HUES48 (cell line): ENCODE measurements at regions not wholly inside any gene's neighbourhood (a gene's known extent, or its start where the extent isn't known, plus 50 kb on each side); places are given as distances from the start of the nearest gene placed in this dataset.

ENCODE experiments used
- H3K27ac ChIP-seq: one replicate; pipeline ENCODE4 v1.7.0; 2013; ENCODE audit warnings: low read depth, low read length, inconsistent platforms
- H3K27me3 ChIP-seq: 2 replicates; pipeline ENCODE4 v1.6.1; 2013; ENCODE audit warnings: mild to moderate bottlenecking, low read length; ENCODE audit not compliant: control insufficient read depth, insufficient read depth
- H3K36me3 ChIP-seq: 2 replicates; pipeline ENCODE4 v1.6.1; 2013; ENCODE audit warnings: low read length; ENCODE audit not compliant: control insufficient read depth, insufficient read depth
- H3K4me1 ChIP-seq: 2 replicates; pipeline ENCODE4 v1.6.1; 2013; ENCODE audit warnings: mild to moderate bottlenecking, low read length; ENCODE audit not compliant: control insufficient read depth, insufficient read depth
- H3K4me3 ChIP-seq: 2 replicates; pipeline ENCODE4 v1.5.1; 2013; ENCODE audit warnings: mild to moderate bottlenecking, low read depth, low read length
- H3K9ac ChIP-seq: 2 replicates; pipeline ENCODE4 v1.6.1; 2013; ENCODE audit warnings: mild to moderate bottlenecking, low read depth, low read length, moderate library complexity
- H3K9me3 ChIP-seq: 2 replicates; pipeline ENCODE4 v1.6.1; 2013; ENCODE audit warnings: low read length; ENCODE audit not compliant: control insufficient read depth, insufficient read depth

DNA sequence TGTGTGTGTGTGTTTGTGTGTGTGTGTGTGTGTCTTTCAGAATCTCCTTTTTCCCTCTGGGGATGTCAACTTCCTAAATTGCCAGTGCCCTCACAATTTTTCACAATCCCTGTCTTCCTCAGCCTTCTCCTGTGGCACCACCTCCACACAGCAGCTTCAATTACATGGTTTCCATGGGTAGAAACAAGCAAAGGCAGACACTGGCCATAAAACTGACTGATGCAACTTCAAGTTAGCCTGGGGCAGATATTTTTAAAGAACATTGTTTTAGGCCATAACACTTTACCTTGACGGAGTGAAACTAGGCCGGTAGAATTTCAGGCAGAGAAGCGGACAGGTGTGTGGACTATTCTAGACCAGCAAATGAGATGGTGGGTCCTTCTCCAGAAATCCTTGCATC lies 405.8 kb upstream of the SUCLG2 start:
- Histone ChIP-seq H3K4me1 (no peaks in the 10 kb centered on the region), H3K4me3 (no peak overlapping the region), H3K27ac (no peak overlapping the region), H3K27me3 (no peaks in the 10 kb centered on the region), H3K9me3 (no peaks in the 10 kb centered on the region), H3K9ac (no peak overlapping the region), H3K36me3 (no peaks in the 10 kb centered on the region)

DNA sequence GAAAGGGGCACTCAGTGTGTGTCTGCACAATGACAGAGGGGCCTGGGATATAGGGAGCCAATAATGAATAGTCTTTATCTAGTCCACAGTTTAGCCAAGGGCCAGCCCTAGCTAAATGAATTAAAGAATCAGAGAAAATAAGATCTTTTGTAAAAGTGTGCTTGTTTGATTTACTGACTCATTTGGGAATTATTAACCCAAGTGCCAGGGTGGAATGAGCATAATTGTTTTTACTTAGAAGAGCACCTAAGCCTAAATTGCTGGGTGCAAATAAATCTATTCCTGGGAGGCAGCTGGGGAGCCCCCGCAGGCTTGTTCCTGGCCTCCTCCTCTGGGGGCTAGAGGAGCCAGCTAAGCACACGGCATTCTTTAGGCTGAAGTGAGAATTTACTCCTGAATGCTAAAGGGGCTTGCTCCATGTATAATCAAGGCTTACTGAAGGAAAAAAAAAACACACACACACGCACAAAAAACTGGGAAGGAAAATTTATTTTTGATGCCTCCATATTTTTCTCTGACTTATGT lies 405.3 kb upstream of the SUCLG2 start:
- no peaks in the 10 kb centered on the region for H3K9me3 ChIP-seq

DNA sequence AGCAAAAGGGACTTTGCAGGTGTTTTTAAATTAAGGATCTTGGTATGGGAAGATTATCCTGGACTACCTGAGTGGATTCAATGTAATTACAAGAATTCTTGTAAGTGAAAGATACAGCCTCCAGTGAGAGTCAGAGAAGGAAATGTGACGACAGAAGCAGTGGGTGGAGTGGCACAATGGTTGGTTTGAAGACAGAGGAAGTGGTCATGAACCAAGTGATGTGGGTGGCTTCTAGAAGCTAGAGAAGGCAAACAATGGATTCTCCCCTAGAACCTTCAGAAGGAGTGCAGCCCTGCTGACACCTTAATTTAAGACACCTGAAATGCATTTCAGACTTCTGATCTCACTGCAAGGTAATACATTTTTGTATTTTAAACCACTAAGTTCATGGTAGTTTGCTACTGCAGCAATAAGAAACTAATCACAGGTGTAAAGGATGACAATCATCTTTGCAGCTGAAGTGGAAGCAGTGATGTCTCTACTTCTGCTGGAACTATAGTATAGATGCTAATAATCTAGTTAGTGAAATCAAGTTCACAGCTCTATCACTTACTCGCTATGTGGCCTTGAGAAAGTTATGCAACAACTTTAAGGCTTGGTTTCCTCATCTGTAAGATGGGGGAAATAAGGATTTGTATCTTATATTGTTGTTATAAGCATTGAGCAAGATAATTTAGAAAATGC lies 403.4 kb upstream of the SUCLG2 start:
- no peaks in the 10 kb centered on the region for H3K9me3 ChIP-seq
- H3K4me3 ChIP-seq, result no peak overlapping the region
- no peaks in the 10 kb centered on the region for H3K4me1 ChIP-seq
- H3K9ac ChIP-seq, result no peak overlapping the region
- H3K36me3 ChIP-seq, result no peaks in the 10 kb centered on the region
- H3K27ac ChIP-seq, result no peak overlapping the region
- H3K27me3 ChIP-seq, result no peaks in the 10 kb centered on the region

More for the DNA sequence above, 405.3 kb upstream of the SUCLG2 start:
- H3K4me1 ChIP-seq, result no peaks in the 10 kb centered on the region
- no peak overlapping the region for H3K27ac ChIP-seq
- H3K9ac ChIP-seq, result no peak overlapping the region
- H3K27me3 ChIP-seq, result no peaks in the 10 kb centered on the region
- H3K4me3 ChIP-seq, result no peak overlapping the region
- H3K36me3 ChIP-seq, result no peaks in the 10 kb centered on the region

DNA sequence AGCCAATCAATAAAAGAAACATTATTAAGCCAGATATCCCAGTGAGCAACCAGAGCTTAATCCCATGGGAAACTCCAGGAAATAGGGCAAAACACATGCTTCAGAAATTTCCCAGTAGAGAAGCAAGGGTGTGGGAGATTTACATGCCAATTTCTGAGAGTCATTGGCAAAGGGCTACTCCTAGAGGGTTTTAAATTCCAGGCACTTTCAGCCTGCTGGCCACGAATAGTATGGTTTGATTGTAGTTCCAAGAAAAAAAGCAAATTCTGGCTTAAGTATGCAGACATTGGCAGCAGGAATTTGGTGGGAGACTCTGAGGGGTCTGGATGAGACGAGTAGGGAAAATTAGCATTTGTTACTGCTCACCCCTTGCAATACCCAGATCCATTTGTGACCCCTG lies 402.1 kb upstream of the SUCLG2 start:
- no peaks in the 10 kb centered on the region for H3K4me1 ChIP-seq
- H3K9ac ChIP-seq, result no peak overlapping the region
- H3K27me3 ChIP-seq, result no peaks in the 10 kb centered on the region

DNA sequence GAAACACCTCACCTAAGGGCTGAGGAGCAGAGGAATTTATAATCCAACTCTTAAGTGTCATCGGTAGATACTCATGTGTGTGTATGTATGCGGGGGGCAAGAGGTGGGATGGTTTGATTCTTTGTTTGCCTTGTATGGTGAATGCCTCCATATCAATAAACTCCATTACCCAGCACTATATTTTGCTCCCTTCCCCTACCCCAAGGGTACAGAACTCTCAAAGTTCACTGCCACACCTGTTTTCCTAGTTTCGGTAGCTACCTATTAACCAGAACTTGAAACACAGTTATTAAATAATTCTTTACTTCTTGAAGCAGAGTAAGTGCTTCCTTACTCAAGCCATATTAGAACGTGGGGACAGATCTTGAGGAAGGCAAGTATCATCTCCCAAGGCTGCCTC lies 400.8 kb upstream of the SUCLG2 start:
- Histone ChIP-seq H3K36me3 (no peaks in the 10 kb centered on the region), H3K4me3 (no peak overlapping the region), H3K27ac (no peak overlapping the region), H3K9ac (no peak overlapping the region), H3K9me3 (no peaks in the 10 kb centered on the region), H3K4me1 (no peaks in the 10 kb centered on the region), H3K27me3 (no peaks in the 10 kb centered on the region)

More for the DNA sequence above, 402.1 kb upstream of the SUCLG2 start:
- Histone ChIP-seq H3K4me3 (no peak overlapping the region), H3K9me3 (no peaks in the 10 kb centered on the region), H3K36me3 (no peaks in the 10 kb centered on the region), H3K27ac (no peak overlapping the region)

DNA sequence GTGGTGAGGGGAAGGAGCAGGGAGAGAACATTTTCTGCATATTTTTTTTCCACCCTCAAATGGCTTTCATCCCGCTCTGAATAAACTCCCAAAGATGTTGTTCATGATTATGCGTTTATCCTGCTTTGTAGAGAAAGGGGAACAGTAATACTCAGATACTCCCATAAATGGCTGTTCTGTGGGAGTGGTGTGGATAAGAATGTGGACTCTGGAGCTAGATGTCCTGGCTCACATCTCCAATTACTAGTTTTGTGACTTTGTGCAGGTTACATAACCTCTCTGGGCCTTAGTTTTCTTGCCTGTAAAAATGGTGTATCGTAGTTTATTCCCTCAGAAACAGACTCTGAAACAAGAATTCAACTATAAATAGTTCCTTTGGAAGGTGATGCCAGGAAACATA lies 395.4 kb upstream of the SUCLG2 start:
- Histone ChIP-seq H3K27me3 (no peaks in the 10 kb centered on the region), H3K4me1 (no peaks in the 10 kb centered on the region), H3K9me3 (no peaks in the 10 kb centered on the region), H3K9ac (no peak overlapping the region), H3K27ac (no peak overlapping the region), H3K36me3 (no peaks in the 10 kb centered on the region), H3K4me3 (no peak overlapping the region)

DNA sequence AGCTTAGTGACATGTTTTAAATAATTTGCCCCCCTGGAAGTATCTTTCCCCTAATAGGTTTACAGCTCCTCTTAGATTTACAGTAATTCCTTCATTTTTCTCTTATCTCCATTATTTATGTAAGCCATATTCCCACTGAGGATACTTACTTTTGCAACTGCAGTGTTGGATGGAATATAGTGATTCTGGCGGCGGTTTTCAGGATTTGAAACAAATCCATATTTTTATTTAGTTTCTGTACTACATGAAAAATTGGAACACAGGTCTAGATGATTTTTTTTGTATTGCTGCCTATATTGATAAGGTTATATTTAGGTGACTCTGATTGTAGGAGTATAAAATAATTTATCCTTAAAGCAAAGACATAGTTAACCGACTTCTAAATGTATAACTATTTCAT lies 391.6 kb upstream of the SUCLG2 start:
- H3K36me3 ChIP-seq, result no peaks in the 10 kb centered on the region
- H3K27ac ChIP-seq, result no peak overlapping the region
- no peaks in the 10 kb centered on the region for H3K4me1 ChIP-seq
- H3K4me3 ChIP-seq, result no peak overlapping the region
- H3K27me3 ChIP-seq, result no peaks in the 10 kb centered on the region
- H3K9ac ChIP-seq, result no peak overlapping the region
- H3K9me3 ChIP-seq, result no peaks in the 10 kb centered on the region

DNA sequence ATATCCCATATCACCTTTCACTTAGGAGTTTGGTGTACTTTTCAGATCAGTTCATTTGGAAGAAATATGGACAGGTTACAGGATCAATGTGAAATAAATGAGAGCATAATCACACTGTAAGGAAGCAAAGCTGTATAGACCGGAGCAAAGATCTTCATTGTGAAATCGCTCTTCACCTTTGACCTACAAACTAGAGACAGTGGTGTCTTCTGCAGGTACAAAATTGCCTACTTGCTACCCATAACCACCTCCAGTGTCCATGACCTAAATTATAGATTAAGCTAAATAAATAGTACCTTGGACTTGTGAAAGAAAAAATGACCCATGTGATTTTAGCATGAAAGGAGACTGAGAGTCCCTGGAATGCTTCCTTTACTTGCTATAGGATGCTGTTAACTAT lies 379.5 kb upstream of the SUCLG2 start:
- H3K4me3 ChIP-seq, result no peak overlapping the region
- no peak overlapping the region for H3K27ac ChIP-seq
- no peaks in the 10 kb centered on the region for H3K36me3 ChIP-seq
- H3K9ac ChIP-seq, result no peak overlapping the region
- no peaks in the 10 kb centered on the region for H3K4me1 ChIP-seq
- no peaks in the 10 kb centered on the region for H3K9me3 ChIP-seq
- H3K27me3 ChIP-seq, result no peaks in the 10 kb centered on the region

DNA sequence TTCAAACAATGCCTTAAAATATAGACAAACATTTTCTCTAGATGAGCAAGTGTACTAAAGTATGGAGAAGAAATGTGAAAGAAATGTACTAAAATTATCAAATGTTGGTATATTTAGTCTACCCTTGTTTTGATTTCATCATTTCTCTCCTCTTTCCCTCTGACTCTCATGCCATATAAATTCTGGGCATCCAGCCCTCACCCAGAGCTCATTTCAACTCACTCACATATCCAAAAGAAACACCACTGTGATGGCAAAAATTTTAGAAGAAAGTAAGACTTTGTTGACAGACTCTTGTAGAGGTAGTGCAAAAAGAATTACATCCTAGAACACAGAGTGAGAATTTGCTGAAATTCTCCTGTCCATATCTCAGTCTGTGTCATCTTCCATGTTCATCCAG lies 377.8 kb upstream of the SUCLG2 start:
- no peaks in the 10 kb centered on the region for H3K36me3 ChIP-seq
- no peaks in the 10 kb centered on the region for H3K9me3 ChIP-seq
- no peaks in the 10 kb centered on the region for H3K4me1 ChIP-seq
- no peak overlapping the region for H3K9ac ChIP-seq
- H3K27ac ChIP-seq, result no peak overlapping the region
- H3K27me3 ChIP-seq, result no peaks in the 10 kb centered on the region
- no peak overlapping the region for H3K4me3 ChIP-seq

DNA sequence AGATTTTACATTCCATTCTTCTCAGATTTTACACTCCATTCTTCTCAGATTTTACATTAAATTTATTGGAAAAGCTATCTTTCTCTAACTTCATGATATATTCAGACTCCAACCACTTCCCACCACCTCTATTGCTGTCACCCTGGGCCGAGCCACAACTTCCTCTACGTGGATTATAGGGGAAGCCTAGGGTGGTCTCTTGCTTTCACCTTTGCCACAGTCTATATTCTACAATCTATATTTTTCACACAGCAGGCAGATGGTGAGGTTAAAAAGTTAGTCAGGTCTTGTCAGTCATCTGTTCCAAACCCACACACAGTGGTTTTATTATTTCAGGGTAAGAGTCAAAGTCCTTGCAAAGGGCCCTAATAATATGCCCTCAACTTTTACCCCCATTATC lies 370.8 kb upstream of the SUCLG2 start:
- Histone ChIP-seq H3K4me3 (no peak overlapping the region), H3K9me3 (no peaks in the 10 kb centered on the region), H3K4me1 (no peaks in the 10 kb centered on the region), H3K27me3 (no peaks in the 10 kb centered on the region), H3K36me3 (no peaks in the 10 kb centered on the region), H3K9ac (no peak overlapping the region), H3K27ac (no peak overlapping the region)

DNA sequence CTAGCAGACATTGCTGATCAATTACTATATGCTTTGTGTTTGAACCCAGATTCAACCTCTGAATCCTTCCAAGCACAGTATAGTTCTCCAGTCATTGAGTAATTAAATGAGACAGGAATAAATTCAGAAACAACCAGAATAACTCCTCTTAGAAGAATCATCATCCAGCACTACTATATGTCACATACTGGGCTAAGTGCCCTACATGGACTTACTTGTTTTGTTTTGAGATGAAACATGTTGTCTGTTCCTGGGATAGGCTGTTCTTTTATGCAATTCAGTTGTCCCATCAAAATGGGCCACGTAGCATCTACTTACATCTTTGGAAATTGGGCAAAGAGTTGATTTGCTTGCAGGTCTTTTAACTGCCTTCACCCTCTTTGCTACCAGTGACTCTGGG lies 365.5 kb upstream of the SUCLG2 start:
- H3K4me3 ChIP-seq, result no peak overlapping the region
- no peaks in the 10 kb centered on the region for H3K4me1 ChIP-seq
- H3K9me3 ChIP-seq, result no peaks in the 10 kb centered on the region
- H3K36me3 ChIP-seq, result no peaks in the 10 kb centered on the region
- H3K27ac ChIP-seq, result no peak overlapping the region
- no peak overlapping the region for H3K9ac ChIP-seq
- no peaks in the 10 kb centered on the region for H3K27me3 ChIP-seq
